ENCODE measurements at regions not wholly inside any gene's neighbourhood (a gene's known extent, or its start where the extent isn't known, plus 50 kb on each side); places are given as distances from the start of the nearest gene placed in this dataset.

DNA sequence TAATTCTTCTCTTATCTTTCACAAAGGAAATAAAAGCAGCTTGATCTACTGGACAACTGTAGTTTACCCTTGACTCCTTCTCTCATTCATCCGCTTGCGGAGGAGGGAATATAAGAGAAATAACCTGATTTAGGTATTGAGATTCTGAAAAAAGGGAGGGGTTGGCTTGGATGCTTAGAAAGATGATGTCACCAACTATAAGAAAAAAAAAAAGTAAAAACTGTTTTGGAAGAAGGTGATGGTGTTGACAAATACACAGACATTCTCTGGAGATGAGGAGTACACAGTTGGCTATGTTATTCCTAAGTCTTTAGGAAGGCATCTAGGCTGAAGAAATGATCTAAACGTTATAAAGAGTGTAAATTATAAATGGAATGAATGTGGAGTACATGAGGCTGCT lies 103.3 kb downstream of the TMEM114 start (continued):
- TF ChIP-seq ZNF76 (tag by site-specific recombination; IDR thresholded peaks at IDR 0.05; ENCODE audit: borderline replicate concordance, low read depth) (no peak), FEZF1 (tag by site-specific recombination; IDR thresholded peaks at IDR 0.05) (no peak), ZNF610 (tag by site-specific recombination; IDR thresholded peaks at IDR 0.05; ENCODE audit: borderline replicate concordance) (no peak), ZNF707 (tag by site-specific recombination; IDR thresholded peaks at IDR 0.05) (no peak), ZNF530 (tag by site-specific recombination; IDR thresholded peaks at IDR 0.05; ENCODE audit: low read depth) (no peak), ZNF24 (tag by site-specific recombination; IDR thresholded peaks at IDR 0.05) (no peak), KLF1 (tag by site-specific recombination; IDR thresholded peaks at IDR 0.05) (no peak), ZNF202 (tag by site-specific recombination; IDR thresholded peaks at IDR 0.05; ENCODE audit: borderline replicate concordance) (no peak)
- TF ChIP-seq, protein P1, sequence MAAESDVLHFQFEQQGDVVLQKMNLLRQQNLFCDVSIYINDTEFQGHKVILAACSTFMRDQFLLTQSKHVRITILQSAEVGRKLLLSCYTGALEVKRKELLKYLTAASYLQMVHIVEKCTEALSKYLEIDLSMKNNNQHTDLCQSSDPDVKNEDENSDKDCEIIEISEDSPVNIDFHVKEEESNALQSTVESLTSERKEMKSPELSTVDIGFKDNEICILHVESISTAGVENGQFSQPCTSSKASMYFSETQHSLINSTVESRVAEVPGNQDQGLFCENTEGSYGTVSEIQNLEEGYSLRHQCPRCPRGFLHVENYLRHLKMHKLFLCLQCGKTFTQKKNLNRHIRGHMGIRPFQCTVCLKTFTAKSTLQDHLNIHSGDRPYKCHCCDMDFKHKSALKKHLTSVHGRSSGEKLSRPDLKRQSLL (tag by site-specific recombination; IDR thresholded peaks at IDR 0.05): no peak

DNA sequence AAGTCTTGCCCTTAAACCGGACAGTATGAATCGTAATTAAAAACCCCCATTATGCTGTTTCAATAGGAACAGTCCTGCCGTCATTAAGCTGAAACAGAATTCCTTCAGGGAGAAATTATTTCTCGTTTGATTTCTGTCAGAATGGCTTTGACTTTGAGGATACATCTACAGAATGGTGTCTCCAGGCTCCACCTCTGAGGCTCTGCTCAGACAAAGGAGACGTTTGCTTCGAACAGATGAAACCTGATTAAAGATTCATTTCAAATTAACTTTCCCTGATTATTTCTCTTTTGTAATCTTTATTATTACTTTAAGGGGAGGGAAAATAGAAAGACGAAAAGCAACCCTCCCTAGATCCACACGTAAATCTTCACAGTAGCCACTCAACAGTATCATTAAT lies 106.9 kb downstream of the TMEM114 start:
- CTCF ChIA-PET: no interaction called here
- H3K9me3 ChIP-seq (ENCODE audit: control insufficient read depth, insufficient read depth, low read depth, low read length): no peaks in the 10 kb centered on the region
- no peak overlapping the region for H3K27ac ChIP-seq (ENCODE audit: extremely low read depth, low read depth, low read length)
- no peak overlapping the region for H3K4me3 ChIP-seq (ENCODE audit: low read depth, low read length)
- POLR2A ChIA-PET: no interaction called here
- TF ChIP-seq ZNF404 (tag by site-specific recombination; IDR thresholded peaks at IDR 0.05) (no peak), HOXC10 (CRISPR knock-in tag; IDR thresholded peaks at IDR 0.05) (no peak), ZNF785 (tag by site-specific recombination; IDR thresholded peaks at IDR 0.05) (no peak), SETDB1 (IDR thresholded peaks at IDR 0.05; ENCODE audit: insufficient read length, low read length) (no peak), BCL11A (tag by site-specific recombination; IDR thresholded peaks at IDR 0.05; ENCODE audit: low read depth) (no peak), GLI4 (tag by site-specific recombination; IDR thresholded peaks at IDR 0.05) (no peak)
- TF ChIP-seq, protein P2, sequence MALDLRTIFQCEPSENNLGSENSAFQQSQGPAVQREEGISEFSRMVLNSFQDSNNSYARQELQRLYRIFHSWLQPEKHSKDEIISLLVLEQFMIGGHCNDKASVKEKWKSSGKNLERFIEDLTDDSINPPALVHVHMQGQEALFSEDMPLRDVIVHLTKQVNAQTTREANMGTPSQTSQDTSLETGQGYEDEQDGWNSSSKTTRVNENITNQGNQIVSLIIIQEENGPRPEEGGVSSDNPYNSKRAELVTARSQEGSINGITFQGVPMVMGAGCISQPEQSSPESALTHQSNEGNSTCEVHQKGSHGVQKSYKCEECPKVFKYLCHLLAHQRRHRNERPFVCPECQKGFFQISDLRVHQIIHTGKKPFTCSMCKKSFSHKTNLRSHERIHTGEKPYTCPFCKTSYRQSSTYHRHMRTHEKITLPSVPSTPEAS (tag by site-specific recombination; IDR thresholded peaks at IDR 0.05): no peak
- TF ChIP-seq, protein P3, sequence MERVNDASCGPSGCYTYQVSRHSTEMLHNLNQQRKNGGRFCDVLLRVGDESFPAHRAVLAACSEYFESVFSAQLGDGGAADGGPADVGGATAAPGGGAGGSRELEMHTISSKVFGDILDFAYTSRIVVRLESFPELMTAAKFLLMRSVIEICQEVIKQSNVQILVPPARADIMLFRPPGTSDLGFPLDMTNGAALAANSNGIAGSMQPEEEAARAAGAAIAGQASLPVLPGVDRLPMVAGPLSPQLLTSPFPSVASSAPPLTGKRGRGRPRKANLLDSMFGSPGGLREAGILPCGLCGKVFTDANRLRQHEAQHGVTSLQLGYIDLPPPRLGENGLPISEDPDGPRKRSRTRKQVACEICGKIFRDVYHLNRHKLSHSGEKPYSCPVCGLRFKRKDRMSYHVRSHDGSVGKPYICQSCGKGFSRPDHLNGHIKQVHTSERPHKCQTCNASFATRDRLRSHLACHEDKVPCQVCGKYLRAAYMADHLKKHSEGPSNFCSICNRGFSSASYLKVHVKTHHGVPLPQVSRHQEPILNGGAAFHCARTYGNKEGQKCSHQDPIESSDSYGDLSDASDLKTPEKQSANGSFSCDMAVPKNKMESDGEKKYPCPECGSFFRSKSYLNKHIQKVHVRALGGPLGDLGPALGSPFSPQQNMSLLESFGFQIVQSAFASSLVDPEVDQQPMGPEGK (tag by site-specific recombination; IDR thresholded peaks at IDR 0.05): no peak
- TF ChIP-seq, protein P4, sequence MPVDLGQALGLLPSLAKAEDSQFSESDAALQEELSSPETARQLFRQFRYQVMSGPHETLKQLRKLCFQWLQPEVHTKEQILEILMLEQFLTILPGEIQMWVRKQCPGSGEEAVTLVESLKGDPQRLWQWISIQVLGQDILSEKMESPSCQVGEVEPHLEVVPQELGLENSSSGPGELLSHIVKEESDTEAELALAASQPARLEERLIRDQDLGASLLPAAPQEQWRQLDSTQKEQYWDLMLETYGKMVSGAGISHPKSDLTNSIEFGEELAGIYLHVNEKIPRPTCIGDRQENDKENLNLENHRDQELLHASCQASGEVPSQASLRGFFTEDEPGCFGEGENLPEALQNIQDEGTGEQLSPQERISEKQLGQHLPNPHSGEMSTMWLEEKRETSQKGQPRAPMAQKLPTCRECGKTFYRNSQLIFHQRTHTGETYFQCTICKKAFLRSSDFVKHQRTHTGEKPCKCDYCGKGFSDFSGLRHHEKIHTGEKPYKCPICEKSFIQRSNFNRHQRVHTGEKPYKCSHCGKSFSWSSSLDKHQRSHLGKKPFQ (tag by site-specific recombination; IDR thresholded peaks at IDR 0.05): no peak
- H3K36me3 ChIP-seq (ENCODE audit: control insufficient read depth in 2 of 2, insufficient read depth in 1 of 2, low read length in 2 of 2): no peaks in the 10 kb centered on the region
- H3K4me1 ChIP-seq (ENCODE audit: control insufficient read depth, insufficient read depth, low read length): no peaks in the 10 kb centered on the region

DNA sequence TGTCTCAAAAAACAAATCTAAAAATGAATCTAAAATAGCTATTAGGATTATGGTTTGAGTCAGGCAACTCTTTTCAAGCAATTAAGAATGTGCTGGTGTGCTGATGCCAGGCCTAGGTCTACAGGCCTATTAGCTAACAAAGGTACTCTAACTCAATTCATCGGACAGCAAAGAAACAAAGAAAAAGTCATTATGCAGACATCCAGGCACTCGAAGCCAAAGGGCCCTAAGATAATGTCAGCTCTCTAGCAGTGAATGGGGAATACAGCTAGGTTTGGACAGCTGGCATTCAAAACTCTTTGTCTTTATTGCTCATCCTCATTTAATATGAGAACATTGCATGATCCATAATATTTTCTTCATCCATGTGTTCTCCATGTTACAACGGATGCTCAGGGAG lies 108.5 kb downstream of the TMEM114 start:
- POLR2A ChIA-PET: no interaction called here
- H3K9me3 ChIP-seq (ENCODE audit: control insufficient read depth, insufficient read depth, low read depth, low read length): no peaks in the 10 kb centered on the region
- no peaks in the 10 kb centered on the region for H3K4me1 ChIP-seq (ENCODE audit: control insufficient read depth, insufficient read depth, low read length)
- H3K36me3 ChIP-seq (ENCODE audit: control insufficient read depth in 2 of 2, insufficient read depth in 1 of 2, low read length in 2 of 2): no peaks in the 10 kb centered on the region
- no peak overlapping the region for H3K27ac ChIP-seq (ENCODE audit: extremely low read depth, low read depth, low read length)
- CTCF ChIA-PET: no interaction called here
- no peak overlapping the region for H3K4me3 ChIP-seq (ENCODE audit: low read depth, low read length)
- TF ChIP-seq, protein P5, sequence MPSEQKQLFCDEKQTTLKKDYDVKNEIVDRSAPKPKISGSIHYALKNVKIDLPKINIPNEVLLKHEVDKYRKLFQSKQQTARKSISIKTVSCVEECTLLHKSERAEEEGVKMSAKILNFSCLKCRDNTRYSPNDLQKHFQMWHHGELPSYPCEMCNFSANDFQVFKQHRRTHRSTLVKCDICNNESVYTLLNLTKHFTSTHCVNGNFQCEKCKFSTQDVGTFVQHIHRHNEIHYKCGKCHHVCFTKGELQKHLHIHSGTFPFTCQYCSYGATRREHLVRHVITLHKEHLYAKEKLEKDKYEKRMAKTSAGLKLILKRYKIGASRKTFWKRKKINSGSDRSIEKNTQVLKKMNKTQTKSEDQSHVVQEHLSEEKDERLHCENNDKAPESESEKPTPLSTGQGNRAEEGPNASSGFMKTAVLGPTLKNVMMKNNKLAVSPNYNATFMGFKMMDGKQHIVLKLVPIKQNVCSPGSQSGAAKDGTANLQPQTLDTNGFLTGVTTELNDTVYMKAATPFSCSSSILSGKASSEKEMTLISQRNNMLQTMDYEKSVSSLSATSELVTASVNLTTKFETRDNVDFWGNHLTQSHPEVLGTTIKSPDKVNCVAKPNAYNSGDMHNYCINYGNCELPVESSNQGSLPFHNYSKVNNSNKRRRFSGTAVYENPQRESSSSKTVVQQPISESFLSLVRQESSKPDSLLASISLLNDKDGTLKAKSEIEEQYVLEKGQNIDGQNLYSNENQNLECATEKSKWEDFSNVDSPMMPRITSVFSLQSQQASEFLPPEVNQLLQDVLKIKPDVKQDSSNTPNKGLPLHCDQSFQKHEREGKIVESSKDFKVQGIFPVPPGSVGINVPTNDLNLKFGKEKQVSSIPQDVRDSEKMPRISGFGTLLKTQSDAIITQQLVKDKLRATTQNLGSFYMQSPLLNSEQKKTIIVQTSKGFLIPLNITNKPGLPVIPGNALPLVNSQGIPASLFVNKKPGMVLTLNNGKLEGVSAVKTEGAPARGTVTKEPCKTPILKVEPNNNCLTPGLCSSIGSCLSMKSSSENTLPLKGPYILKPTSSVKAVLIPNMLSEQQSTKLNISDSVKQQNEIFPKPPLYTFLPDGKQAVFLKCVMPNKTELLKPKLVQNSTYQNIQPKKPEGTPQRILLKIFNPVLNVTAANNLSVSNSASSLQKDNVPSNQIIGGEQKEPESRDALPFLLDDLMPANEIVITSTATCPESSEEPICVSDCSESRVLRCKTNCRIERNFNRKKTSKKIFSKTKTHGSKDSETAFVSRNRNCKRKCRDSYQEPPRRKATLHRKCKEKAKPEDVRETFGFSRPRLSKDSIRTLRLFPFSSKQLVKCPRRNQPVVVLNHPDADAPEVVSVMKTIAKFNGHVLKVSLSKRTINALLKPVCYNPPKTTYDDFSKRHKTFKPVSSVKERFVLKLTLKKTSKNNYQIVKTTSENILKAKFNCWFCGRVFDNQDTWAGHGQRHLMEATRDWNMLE (tag by site-specific recombination; conservative IDR thresholded peaks at IDR 0.05; ENCODE audit: low read depth): no peak
- TF ChIP-seq ZNF354C (tag by site-specific recombination; IDR thresholded peaks at IDR 0.05; ENCODE audit: borderline replicate concordance, low read depth) (no peak), ZNF555 (tag by site-specific recombination; conservative IDR thresholded peaks at IDR 0.05) (no peak)
- TF ChIP-seq, protein P3 (tag by site-specific recombination; IDR thresholded peaks at IDR 0.05): no peak
